H9 (cell line): ENCODE measurements at regions not wholly inside any gene's neighbourhood (a gene's known extent, or its start where the extent isn't known, plus 50 kb on each side); places are given as distances from the start of the nearest gene placed in this dataset.

Experiments used
- DNase-seq: peaks from one replicate; pipeline ENCODE4 v3.0.0-alpha.2; 2017
- H2AFZ ChIP-seq: one replicate; pipeline ENCODE4 v1.6.1; 2013; ENCODE audit warnings: mild to moderate bottlenecking, low read length, control low read depth, moderate library complexity
- H2AK5ac ChIP-seq: 2 replicates; pipeline ENCODE4 v1.6.1; 2013; ENCODE audit warnings: low read length, control low read depth, mixed read lengths; ENCODE audit not compliant: insufficient read length
- H2BK120ac ChIP-seq: one replicate; pipeline ENCODE4 v1.6.1; 2013; ENCODE audit warnings: low read depth, mild to moderate bottlenecking, low read length, control low read depth, inconsistent platforms; ENCODE audit not compliant: poor library complexity, severe bottlenecking
- H2BK12ac ChIP-seq: 2 replicates; pipeline ENCODE4 v1.6.1; 2013; ENCODE audit warnings: low read length, control low read depth, mixed read lengths, low read depth; ENCODE audit not compliant: insufficient read length
- H2BK15ac ChIP-seq: 2 replicates; pipeline ENCODE4 v1.6.1; 2013; ENCODE audit warnings: low read depth, low read length, control low read depth
- H2BK20ac ChIP-seq: one replicate; pipeline ENCODE4 v1.6.1; 2013; ENCODE audit warnings: low read depth, mild to moderate bottlenecking, low read length, control low read depth, inconsistent platforms; ENCODE audit not compliant: poor library complexity, severe bottlenecking
- H2BK5ac ChIP-seq: 2 replicates; pipeline ENCODE4 v1.6.1; 2013; ENCODE audit warnings: low read length, control low read depth, mixed read lengths; ENCODE audit not compliant: insufficient read length
- H3K14ac ChIP-seq: 2 replicates; pipeline ENCODE4 v1.6.1; 2013; ENCODE audit warnings: low read length, control low read depth; ENCODE audit not compliant: insufficient read depth
- H3K18ac ChIP-seq: 2 replicates; pipeline ENCODE4 v1.6.1; 2013; ENCODE audit warnings: low read depth, mild to moderate bottlenecking, mixed read lengths, low read length, control low read depth; ENCODE audit not compliant: insufficient read length
- H3K23ac ChIP-seq: 2 replicates; pipeline ENCODE4 v1.6.1; 2013; ENCODE audit warnings: low read length, control low read depth, mixed read lengths, low read depth; ENCODE audit not compliant: insufficient read length
- H3K23me2 ChIP-seq: 2 replicates; pipeline ENCODE4 v1.6.1; 2013; ENCODE audit warnings: low read depth, mild to moderate bottlenecking, mixed read lengths, low read length, control low read depth; ENCODE audit not compliant: insufficient read length, poor library complexity, severe bottlenecking
- H3K27ac ChIP-seq: 2 replicates; pipeline ENCODE4 v1.5.1; 2013; ENCODE audit warnings: low read length, control low read depth, mixed read lengths, low read depth; ENCODE audit not compliant: insufficient read length
- H3K27me3 ChIP-seq: 2 replicates; pipeline ENCODE4 v1.6.1; 2013; ENCODE audit warnings: low read length, control low read depth, inconsistent platforms; ENCODE audit not compliant: insufficient read depth
- H3K4ac ChIP-seq: 2 replicates; pipeline ENCODE4 v1.6.1; 2013; ENCODE audit warnings: low read depth, mild to moderate bottlenecking, control low read depth, inconsistent platforms, low read length, moderate library complexity
- H3K4me1 ChIP-seq: 2 replicates; pipeline ENCODE4 v1.6.1; 2013; ENCODE audit warnings: low read length, control low read depth, inconsistent platforms; ENCODE audit not compliant: insufficient read depth
- H3K4me2 ChIP-seq: 2 replicates; pipeline ENCODE4 v1.6.1; 2013; ENCODE audit warnings: low read length, control low read depth, mixed read lengths; ENCODE audit not compliant: insufficient read length, insufficient read depth
- H3K56ac ChIP-seq: 2 replicates; pipeline ENCODE4 v1.6.1; 2013; ENCODE audit warnings: low read depth, mild to moderate bottlenecking, mixed read lengths, low read length, control low read depth; ENCODE audit not compliant: insufficient read length
- H3K79me1 ChIP-seq: 2 replicates; pipeline ENCODE4 v1.6.1; 2013; ENCODE audit warnings: low read depth, mild to moderate bottlenecking, moderate library complexity, low read length, control low read depth, inconsistent platforms; ENCODE audit not compliant: insufficient read depth, poor library complexity, severe bottlenecking
- H3K79me2 ChIP-seq: 2 replicates; pipeline ENCODE4 v1.6.1; 2013; ENCODE audit warnings: low read length, control low read depth, inconsistent platforms; ENCODE audit not compliant: insufficient read depth
- H3K9ac ChIP-seq: 2 replicates; pipeline ENCODE4 v1.6.1; 2013; ENCODE audit warnings: low read length, control low read depth, mixed read lengths; ENCODE audit not compliant: insufficient read length; ENCODE audit errors: extremely low read depth
- H3K9me3 ChIP-seq: one replicate; pipeline ENCODE4 v1.6.1; 2013; ENCODE audit warnings: low read depth, low read length, inconsistent platforms; ENCODE audit not compliant: control insufficient read depth
- H3T11ph ChIP-seq: one replicate; pipeline ENCODE4 v1.6.1; 2013; ENCODE audit warnings: mild to moderate bottlenecking, low read length, control low read depth, inconsistent platforms
- H4K20me1 ChIP-seq: one replicate; pipeline ENCODE4 v1.6.1; 2013; ENCODE audit not compliant: control insufficient read depth, insufficient read length, insufficient read depth
- H4K5ac ChIP-seq: 2 replicates; pipeline ENCODE4 v1.6.1; 2013; ENCODE audit warnings: low read depth, mild to moderate bottlenecking, mixed read lengths, low read length, control low read depth; ENCODE audit not compliant: insufficient read length
- H4K8ac ChIP-seq: replicated peaks from 2 replicates; pipeline ENCODE4 v1.6.1; 2013; ENCODE audit warnings: low read length, control low read depth, mixed read lengths, low read depth; ENCODE audit not compliant: insufficient read length
- H4K91ac ChIP-seq: 2 replicates; pipeline ENCODE4 v1.6.1; 2013; ENCODE audit warnings: low read depth, mild to moderate bottlenecking, moderate library complexity, mixed read lengths, low read length, control low read depth; ENCODE audit not compliant: insufficient read length
- H3K27ac Mint-ChIP-seq, 3 experiments: 2 replicates in 2 of 3; 3 replicates in 1 of 3; pipeline ENCODE4 v1.8.0; 2020 to 2021; ENCODE audit warnings: mixed read lengths in 3 of 3, mild to moderate bottlenecking in 1 of 3, moderate library complexity in 1 of 3
- H3K27me3 Mint-ChIP-seq: 2 replicates; pipeline ENCODE4 v1.8.0; 2021; ENCODE audit warnings: low read depth, mild to moderate bottlenecking, moderate library complexity, mixed read lengths
- H3K36me3 Mint-ChIP-seq, 3 experiments: 2 replicates in 2 of 3; 3 replicates in 1 of 3; pipeline ENCODE4 v1.8.0; 2020 to 2021; ENCODE audit warnings: low read depth in 3 of 3, mixed read lengths in 3 of 3; ENCODE audit not compliant: insufficient read depth in 1 of 3
- H3K4me1 Mint-ChIP-seq, 2 experiments: 2 replicates each; pipeline ENCODE4 v1.8.0; 2020; ENCODE audit warnings: mixed read lengths in 2 of 2
- H3K4me3 Mint-ChIP-seq, 2 experiments: 2 replicates in 1 of 2; 3 replicates in 1 of 2; pipeline ENCODE4 v1.8.0; 2020 to 2021; ENCODE audit warnings: mild to moderate bottlenecking in 2 of 2, mixed read lengths in 2 of 2, moderate library complexity in 1 of 2
- H3K9me3 Mint-ChIP-seq, 2 experiments: 2 replicates in 1 of 2; 3 replicates in 1 of 2; pipeline ENCODE4 v1.8.0; 2020; ENCODE audit warnings: mild to moderate bottlenecking in 2 of 2, mixed read lengths in 2 of 2, moderate library complexity in 1 of 2
- WGBS: extraction: QIAGEN DNeasy Blood & Tissue Kit; methylation state at CpG from one replicate; pipeline ENCODE4 v1.1.7; 2013; ENCODE audit warnings: missing lambda C conversion rate, low lambda C conversion rate, mixed read lengths; ENCODE audit not compliant: insufficient read length; ENCODE audit errors: extremely low coverage; 5-methylcytosine and 5-hydroxymethylcytosine counted together
- TF ChIP-seq, protein P1 (sequence below): fragments of 200-600 bp; sonication (generic); conservative IDR thresholded peaks from 3 replicates; pipeline ENCODE4 v1.8.0; 2021; ENCODE audit warnings: antibody characterized with exemption, mild to moderate bottlenecking

DNA sequence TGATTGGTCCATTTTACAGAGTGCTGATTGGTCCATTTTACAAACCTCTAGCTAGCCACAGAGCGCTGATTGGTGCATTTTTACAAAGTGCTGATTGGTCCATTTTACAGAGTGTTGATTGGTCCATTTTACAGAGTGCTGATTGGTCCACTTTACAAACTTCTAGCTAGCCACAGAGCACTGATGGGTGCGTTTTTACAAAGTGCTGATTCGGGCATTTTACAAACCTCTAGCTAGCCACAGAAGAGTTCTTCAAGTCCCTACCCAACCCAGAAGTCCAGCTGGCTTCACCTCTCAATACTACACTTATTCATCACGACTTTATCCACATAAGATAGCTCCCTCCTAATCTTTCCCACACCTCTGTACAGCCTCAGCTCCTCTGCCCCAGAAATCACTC is 899.8 kb downstream of the TUSC7 start:
- Histone ChIP-seq H3K4me2 (no peak overlapping the region), H2BK120ac (no peak overlapping the region), H3K27ac (no peak overlapping the region), H3K18ac (no peak overlapping the region), H3T11ph (no peak overlapping the region), H2BK12ac (no peak overlapping the region), H3K4me1 (no peaks in the 10 kb centered on the region), H3K23ac (no peak overlapping the region), H3K9ac (no peak overlapping the region), H4K91ac (no peak overlapping the region), H2AK5ac (no peak overlapping the region), H4K20me1 (no peaks in the 10 kb centered on the region), H3K56ac (no peak overlapping the region), H3K79me2 (no peaks in the 10 kb centered on the region), H4K5ac (no peak overlapping the region), H3K4ac (no peak overlapping the region), H3K23me2 (no peaks in the 10 kb centered on the region), H2BK15ac (no peak overlapping the region), H2BK5ac (no peak overlapping the region), H3K27me3 (no peaks in the 10 kb centered on the region), H4K8ac (no peak overlapping the region), H3K79me1 (no peaks in the 10 kb centered on the region), H3K14ac (no peak overlapping the region), H2BK20ac (no peak overlapping the region), H3K9me3 (no peaks in the 10 kb centered on the region), H2AFZ (no peak overlapping the region)
- H3K36me3 Mint-ChIP-seq = no peaks in the 10 kb centered on the region
- H3K27ac Mint-ChIP-seq = peak overlapping the region in 1 of 3 experiments; percentile 10; a peak in 1 of 7 replicates
- peaks cover 0 to 6% of the 10 kb centered on the region in 2 experiments; a peak in 2 of 4 replicates for H3K4me1 Mint-ChIP-seq
- no peak overlapping the region for H3K4me3 Mint-ChIP-seq
- H3K9me3 Mint-ChIP-seq = peaks cover 0 to 2% of the 10 kb centered on the region in 2 experiments; a peak in 1 of 5 replicates
- DNase-seq = no peak
- H3K27me3 Mint-ChIP-seq = no peaks in the 10 kb centered on the region
- WGBS = no CpG with 5 or more reads among the region's 4 CpGs
- TF ChIP-seq, protein P1, sequence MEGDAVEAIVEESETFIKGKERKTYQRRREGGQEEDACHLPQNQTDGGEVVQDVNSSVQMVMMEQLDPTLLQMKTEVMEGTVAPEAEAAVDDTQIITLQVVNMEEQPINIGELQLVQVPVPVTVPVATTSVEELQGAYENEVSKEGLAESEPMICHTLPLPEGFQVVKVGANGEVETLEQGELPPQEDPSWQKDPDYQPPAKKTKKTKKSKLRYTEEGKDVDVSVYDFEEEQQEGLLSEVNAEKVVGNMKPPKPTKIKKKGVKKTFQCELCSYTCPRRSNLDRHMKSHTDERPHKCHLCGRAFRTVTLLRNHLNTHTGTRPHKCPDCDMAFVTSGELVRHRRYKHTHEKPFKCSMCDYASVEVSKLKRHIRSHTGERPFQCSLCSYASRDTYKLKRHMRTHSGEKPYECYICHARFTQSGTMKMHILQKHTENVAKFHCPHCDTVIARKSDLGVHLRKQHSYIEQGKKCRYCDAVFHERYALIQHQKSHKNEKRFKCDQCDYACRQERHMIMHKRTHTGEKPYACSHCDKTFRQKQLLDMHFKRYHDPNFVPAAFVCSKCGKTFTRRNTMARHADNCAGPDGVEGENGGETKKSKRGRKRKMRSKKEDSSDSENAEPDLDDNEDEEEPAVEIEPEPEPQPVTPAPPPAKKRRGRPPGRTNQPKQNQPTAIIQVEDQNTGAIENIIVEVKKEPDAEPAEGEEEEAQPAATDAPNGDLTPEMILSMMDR = no peak
